Progenitor cell of endocrine pancreas (in vitro differentiated cells): ENCODE measurements at regions not wholly inside any gene's neighbourhood (a gene's known extent, or its start where the extent isn't known, plus 50 kb on each side); places are given as distances from the start of the nearest gene placed in this dataset.

Experiments
- DNase-seq: peaks from one replicate; pipeline ENCODE4 v3.0.0; 2021; ENCODE audit warnings: low spot score; ENCODE audit not compliant: unreplicated experiment
- H3K27ac Mint-ChIP-seq: 2 replicates; pipeline ENCODE4 v1.8.0; 2021; ENCODE audit warnings: mild to moderate bottlenecking, moderate library complexity, mixed read lengths
- H3K27me3 Mint-ChIP-seq: 2 replicates; pipeline ENCODE4 v1.8.0; 2021; ENCODE audit warnings: mixed read lengths
- H3K36me3 Mint-ChIP-seq: 2 replicates; pipeline ENCODE4 v1.8.0; 2022; ENCODE audit warnings: mixed read lengths; ENCODE audit not compliant: insufficient read depth
- H3K4me1 Mint-ChIP-seq: 2 replicates; pipeline ENCODE4 v1.8.0; 2021; ENCODE audit warnings: low read depth, mixed read lengths
- H3K4me3 Mint-ChIP-seq: 2 replicates; pipeline ENCODE4 v1.8.0; 2021; ENCODE audit warnings: low read depth, mild to moderate bottlenecking, moderate library complexity, mixed read lengths
- H3K9me3 Mint-ChIP-seq: 2 replicates; pipeline ENCODE4 v1.8.0; 2021; ENCODE audit warnings: low read depth, mixed read lengths
- CTCF ChIP-seq: fragments of 200-600 bp; sonication (generic); IDR thresholded peaks from one replicate; pipeline ENCODE4 v1.5.0; 2021; ENCODE audit warnings: antibody characterized with exemption, mild to moderate bottlenecking; ENCODE audit not compliant: unreplicated experiment

DNA sequence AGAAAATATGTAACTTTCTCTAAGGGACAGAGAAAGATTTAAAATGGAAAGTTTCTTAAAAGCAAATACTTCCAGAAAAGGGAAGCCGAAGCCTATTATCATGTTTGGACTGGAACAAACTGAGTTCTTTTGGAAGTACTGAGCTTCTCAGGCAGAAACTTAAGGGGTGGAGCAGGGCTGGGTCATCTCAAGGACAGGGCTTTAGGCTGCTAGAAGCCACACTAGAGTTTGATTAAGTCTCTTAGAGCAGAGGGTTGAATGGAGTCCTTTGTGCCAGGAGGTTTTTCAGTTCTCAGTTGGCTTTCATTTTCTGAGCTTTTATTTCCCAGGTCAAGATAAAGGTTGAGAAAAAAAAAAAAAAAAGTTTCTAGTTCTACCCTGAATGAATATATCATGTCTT is 432.7 kb downstream of the SLITRK5 start:
- no peak for DNase-seq
- H3K27ac Mint-ChIP-seq = no peak overlapping the region
- H3K27me3 Mint-ChIP-seq = no peaks in the 10 kb centered on the region
- H3K9me3 Mint-ChIP-seq = peaks cover 15% of the 10 kb centered on the region
- H3K4me3 Mint-ChIP-seq = no peak overlapping the region
- TF ChIP-seq CTCF = no peak
- H3K4me1 Mint-ChIP-seq = peaks cover 3% of the 10 kb centered on the region
- H3K36me3 Mint-ChIP-seq = peaks cover 1% of the 10 kb centered on the region

- no peak overlapping the region for H3K27ac Mint-ChIP-seq
- H3K36me3 Mint-ChIP-seq = peaks cover 1% of the 10 kb centered on the region
- DNase-seq = no peak
- H3K4me1 Mint-ChIP-seq = peaks cover 3% of the 10 kb centered on the region
- H3K27me3 Mint-ChIP-seq = no peaks in the 10 kb centered on the region
- H3K9me3 Mint-ChIP-seq = peaks cover 15% of the 10 kb centered on the region
- no peak for TF ChIP-seq CTCF
- H3K4me3 Mint-ChIP-seq = no peak overlapping the region
Measured at GRCh38 chr13:88104576-88104975, 433.4 kb downstream of the SLITRK5 start.

DNA sequence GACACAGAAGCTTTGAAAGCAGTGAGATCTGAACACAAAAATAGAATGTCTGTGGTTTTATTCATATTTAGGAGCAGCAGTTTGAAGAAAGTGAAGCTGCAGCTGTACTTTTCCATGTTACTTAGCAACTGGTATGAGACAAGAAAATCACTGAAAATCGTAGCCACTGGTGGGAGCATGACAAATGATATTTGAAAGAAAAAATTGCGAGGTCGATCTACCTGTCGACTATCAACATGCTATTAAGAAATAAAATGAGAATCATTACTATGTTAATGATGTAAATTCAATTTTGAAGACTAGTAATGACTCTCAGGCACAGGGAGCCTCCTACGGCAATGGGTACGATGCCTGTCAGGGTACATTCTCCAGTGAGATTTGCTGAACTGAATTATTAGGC is 436.4 kb downstream of the SLITRK5 start:
- no peak overlapping the region for H3K27ac Mint-ChIP-seq
- H3K9me3 Mint-ChIP-seq = no peaks in the 10 kb centered on the region
- H3K4me1 Mint-ChIP-seq = peaks cover 3% of the 10 kb centered on the region
- no peak for TF ChIP-seq CTCF
- H3K27me3 Mint-ChIP-seq = no peaks in the 10 kb centered on the region
- no peaks in the 10 kb centered on the region for H3K36me3 Mint-ChIP-seq
- no peak for DNase-seq
- no peak overlapping the region for H3K4me3 Mint-ChIP-seq

GRCh38 chr13:88112526-88112925 is 441.4 kb downstream of the SLITRK5 start:
- H3K4me3 Mint-ChIP-seq = no peak overlapping the region
- no peak for TF ChIP-seq CTCF
- no peak for DNase-seq
- no peaks in the 10 kb centered on the region for H3K9me3 Mint-ChIP-seq
- no peaks in the 10 kb centered on the region for H3K27me3 Mint-ChIP-seq
- H3K36me3 Mint-ChIP-seq = no peaks in the 10 kb centered on the region
- no peaks in the 10 kb centered on the region for H3K4me1 Mint-ChIP-seq
- no peak overlapping the region for H3K27ac Mint-ChIP-seq

- no peaks in the 10 kb centered on the region for H3K36me3 Mint-ChIP-seq
- no peak overlapping the region for H3K27ac Mint-ChIP-seq
- no peaks in the 10 kb centered on the region for H3K27me3 Mint-ChIP-seq
- no peak overlapping the region for H3K4me3 Mint-ChIP-seq
- no peak for DNase-seq
- TF ChIP-seq CTCF = no peak
- no peaks in the 10 kb centered on the region for H3K4me1 Mint-ChIP-seq
- no peaks in the 10 kb centered on the region for H3K9me3 Mint-ChIP-seq
Measured at GRCh38 chr13:88115976-88116375, 444.8 kb downstream of the SLITRK5 start.

DNA sequence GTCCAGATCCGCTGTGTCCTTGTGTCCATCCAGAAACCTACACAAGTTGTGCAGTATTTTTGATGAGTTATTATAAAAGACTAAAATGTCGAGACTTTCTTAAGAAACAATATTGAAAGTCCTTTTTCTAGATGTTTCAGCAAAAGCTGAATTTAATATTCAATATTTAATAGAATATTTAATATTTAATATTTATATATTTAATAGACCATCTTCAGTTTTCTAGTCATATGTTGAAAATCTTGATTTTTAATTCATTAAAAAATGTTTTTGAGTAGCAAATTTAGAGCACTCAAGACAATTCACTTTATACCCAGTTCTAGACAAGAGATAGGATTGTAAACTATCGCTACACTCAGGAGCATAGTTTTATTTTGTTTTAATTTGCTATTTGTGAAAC is 447.8 kb downstream of the SLITRK5 start:
- DNase-seq = no peak
- H3K4me3 Mint-ChIP-seq = no peak overlapping the region
- no peaks in the 10 kb centered on the region for H3K36me3 Mint-ChIP-seq
- no peak for TF ChIP-seq CTCF
- H3K27me3 Mint-ChIP-seq = no peaks in the 10 kb centered on the region
- H3K4me1 Mint-ChIP-seq = no peaks in the 10 kb centered on the region
- H3K9me3 Mint-ChIP-seq = no peaks in the 10 kb centered on the region
- no peak overlapping the region for H3K27ac Mint-ChIP-seq
